DMS79 treated with DMSO at 0.1 percent for 48 hours (cell line): ENCODE measurements at regions not wholly inside any gene's neighbourhood (a gene's known extent, or its start where the extent isn't known, plus 50 kb on each side); places are given as distances from the start of the nearest gene placed in this dataset.
A peak's percentile ranks its signal among the peaks of the same experiment; 100 is the strongest.

Source experiments
- DNase-seq: peaks from one replicate; lab custom pipeline; 2025; lab: John Stamatoyannopoulos, UW

GRCh38 chr13:27367570-27367969 lies 56.8 kb upstream of the GTF3A start:
- DNase-seq: peak; percentile 2

- no peak for DNase-seq
Observed at GRCh38 chr13:27370305-27370872, 54.0 kb upstream of the GTF3A start.

- DNase-seq: peak; percentile 4
Observed at GRCh38 chr13:27371932-27372331, 52.5 kb upstream of the GTF3A start.

GRCh38 chr13:27372896-27373295 lies 51.5 kb upstream of the GTF3A start:
- peak; percentile 61 for DNase-seq

- DNase-seq: no peak
Observed at GRCh38 chr13:27374126-27374613, 50.2 kb upstream of the GTF3A start.
